Caki2 (cell line): ENCODE measurements at regions not wholly inside any gene's neighbourhood (a gene's known extent, or its start where the extent isn't known, plus 50 kb on each side); places are given as distances from the start of the nearest gene placed in this dataset.
A peak's percentile ranks its signal among the peaks of the same experiment; 100 is the strongest.

Source experiments
- DNase-seq: peaks from one replicate; pipeline ENCODE4 v3.0.0-alpha.2; 2015; ENCODE audit warnings: low read depth
- in situ Hi-C: cut with HindIII; loops from 2 replicates; pipeline ENCODE4 v1.10.0; 2016; ENCODE audit warnings: low sequenced_read_pairs, low pct_unique_long_range_greater_than_20kb, mixed read lengths

GRCh38 chr7:26097837-26098668 lies 53.9 kb upstream of the NFE2L3 start:
- DNase-seq, result peak; percentile 9
- in situ Hi-C loops, result loop anchor here (10.0 kb wide), 1 partner anchor 97 kb away; no protein-coding TSS in a partner anchor

- in situ Hi-C loops, result loop anchor here (10.0 kb wide), 1 partner anchor 96 kb away; no protein-coding TSS in a partner anchor
- no peak for DNase-seq
These were observed 52.8 kb upstream of the NFE2L3 start for GRCh38 chr7:26099236-26099635.

DNA sequence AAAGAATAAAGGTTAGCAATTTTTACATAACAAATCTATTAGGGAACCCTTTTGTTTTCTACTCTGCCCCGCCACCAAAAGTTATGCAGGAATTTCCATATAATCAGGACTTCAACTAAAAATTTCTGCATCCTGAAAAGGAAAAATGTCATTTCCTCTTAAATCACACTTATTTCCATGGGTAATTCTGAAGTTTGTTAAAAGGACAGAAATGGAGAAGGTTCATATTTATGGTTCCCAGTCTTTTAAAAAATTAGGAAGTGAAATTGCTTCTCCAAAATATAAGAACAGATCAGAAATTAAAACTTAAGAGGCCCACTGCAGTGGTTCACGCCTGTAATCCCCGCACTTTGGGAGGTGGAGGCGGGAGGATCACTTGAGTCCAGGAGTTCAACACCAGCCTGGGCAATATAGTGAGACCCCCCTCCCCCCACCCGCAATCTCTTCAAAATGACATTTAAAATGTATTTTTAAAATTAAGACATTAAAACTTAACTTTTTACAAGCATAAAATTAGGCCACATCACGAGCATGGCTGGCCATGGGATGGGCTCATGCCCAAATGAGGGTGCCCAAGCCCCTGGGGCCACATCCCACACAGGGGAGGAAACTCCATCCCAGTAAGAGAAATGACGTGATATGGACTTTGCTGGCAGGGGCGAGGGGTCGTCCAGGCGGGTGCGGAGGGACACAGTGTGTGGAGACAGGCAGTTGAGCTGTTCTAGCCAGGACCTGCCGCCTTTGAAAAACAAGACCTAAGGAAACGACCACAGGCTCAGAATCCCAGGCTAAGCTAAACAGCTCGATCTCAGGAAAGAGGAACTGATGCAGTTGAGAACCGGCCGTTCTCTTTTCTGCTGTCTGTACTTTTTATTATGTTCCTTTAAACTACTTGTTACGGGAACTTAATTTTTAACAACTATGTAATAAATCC lies 51.3 kb upstream of the NFE2L3 start:
- no peak for DNase-seq
- in situ Hi-C loops, result no loop called here

DNA sequence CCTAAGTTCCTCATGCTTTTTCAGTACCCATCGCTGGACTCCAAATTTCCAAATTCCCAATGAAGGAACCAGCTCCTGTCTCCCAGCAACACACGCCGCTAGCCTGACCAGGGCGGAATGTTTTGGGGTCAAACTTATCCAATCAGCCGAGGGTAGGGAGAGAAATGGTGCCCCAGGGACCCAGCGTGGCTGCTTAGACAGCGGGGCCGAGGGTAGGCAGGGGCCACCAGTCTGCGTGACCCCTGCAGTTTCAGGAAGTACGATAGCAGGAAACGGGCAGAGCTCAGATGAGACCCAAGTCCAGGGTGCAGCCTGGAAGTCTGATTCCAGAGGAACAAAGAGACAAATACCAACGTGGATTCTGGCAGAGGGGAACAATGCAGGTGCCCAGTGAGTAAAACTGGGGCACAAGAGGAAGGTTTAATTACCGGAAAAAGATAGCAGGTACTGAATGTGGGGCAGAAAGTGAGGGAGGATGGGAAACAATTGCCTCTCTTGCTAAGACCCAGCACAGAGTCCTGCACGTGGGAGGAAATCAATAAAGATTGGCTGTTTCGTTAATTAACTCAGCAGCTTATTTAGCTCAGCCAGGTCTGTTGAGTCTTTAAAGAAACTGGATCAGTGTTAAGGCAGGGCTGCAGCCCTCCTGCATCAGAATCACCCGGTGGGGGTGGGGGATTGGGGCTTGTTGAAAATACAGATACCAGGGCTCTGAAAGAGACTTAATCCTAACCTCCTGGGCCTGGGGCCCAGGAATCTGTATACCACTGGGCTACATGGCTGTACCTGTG lies 50.4 kb upstream of the NFE2L3 start:
- in situ Hi-C loops, result no loop called here
- DNase-seq, result no peak

DNA sequence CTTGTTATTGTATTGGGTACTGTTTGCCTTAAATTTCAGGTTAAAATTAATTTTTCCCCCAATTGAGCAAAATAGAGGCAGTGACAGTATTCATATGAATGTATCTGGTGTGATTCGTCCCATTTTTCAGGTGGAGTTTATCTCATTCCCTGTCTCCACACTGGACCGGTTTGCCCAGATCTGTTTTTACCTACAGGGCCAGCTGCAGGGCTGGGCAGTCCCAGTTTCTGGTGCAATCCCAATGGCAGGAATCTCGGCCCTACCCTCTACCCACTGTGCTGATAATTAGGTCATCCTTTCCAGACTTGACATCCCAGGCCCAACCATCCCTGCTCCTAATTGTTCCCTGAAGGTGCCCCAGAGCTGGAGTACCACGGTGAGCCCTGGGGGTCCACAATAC lies 49.8 kb upstream of the NFE2L3 start:
- in situ Hi-C loops, result no loop called here
- DNase-seq, result no peak
